A673 (cell line): ENCODE measurements at regions not wholly inside any gene's neighbourhood (a gene's known extent, or its start where the extent isn't known, plus 50 kb on each side); places are given as distances from the start of the nearest gene placed in this dataset.
"Not testable (repeated sequence)": the region's sequence is repeated elsewhere in the genome, so short reads cannot be mapped to it uniquely, and the experiment has no call there.

Experiments
- BruUV-seq: library from RNA; stranded (reverse); fragments of 400-500 nt; replicated peaks from 2 replicates; lab custom pipeline; 2021; lab: Mats Ljungman, UMichigan
- CTCF ChIA-PET: fragments of 300-600 bp; sonication (Branson Sonifier 250); formaldehyde crosslinking; loops from one replicate; lab custom pipeline; 2022; ENCODE audit warnings: antibody characterized with exemption; lab: Charles Lee
- POLR2A ChIA-PET: fragments of 300-600 bp; sonication (Branson Sonifier 250); formaldehyde crosslinking; loops from one replicate; lab custom pipeline; 2022; ENCODE audit warnings: antibody characterized with exemption; ENCODE audit not compliant: low non-redundant PET; lab: Charles Lee
- DNase-seq: peaks from one replicate; pipeline ENCODE4 v3.0.0-alpha.2; 2015; ENCODE audit warnings: low spot score
- H3K27ac ChIP-seq: fragments of 200-600 bp; sonication (generic); 2 replicates; pipeline ENCODE4 v1.5.1; 2016; ENCODE audit warnings: mixed run types, low read depth, mild to moderate bottlenecking, mixed read lengths, antibody characterized with exemption, low read length; ENCODE audit not compliant: poor library complexity, severe bottlenecking
- H3K27me3 ChIP-seq: fragments of 200-600 bp; sonication (generic); replicated peaks from 2 replicates; pipeline ENCODE4 v1.6.1; 2017; ENCODE audit warnings: mixed run types, low read depth, mild to moderate bottlenecking, mixed read lengths, antibody characterized with exemption, low read length; ENCODE audit not compliant: insufficient read depth, poor library complexity
- H3K36me3 ChIP-seq: fragments of 200-600 bp; sonication (generic); 2 replicates; pipeline ENCODE4 v1.6.1; 2016; ENCODE audit warnings: mixed run types, mild to moderate bottlenecking, mixed read lengths, antibody characterized with exemption, low read length; ENCODE audit not compliant: insufficient read depth, poor library complexity, severe bottlenecking
- H3K4me1 ChIP-seq: fragments of 200-600 bp; sonication (generic); 2 replicates; pipeline ENCODE4 v1.6.1; 2017; ENCODE audit warnings: mixed run types, mild to moderate bottlenecking, mixed read lengths, antibody characterized with exemption, low read length; ENCODE audit not compliant: insufficient read depth, poor library complexity, severe bottlenecking
- H3K4me3 ChIP-seq: fragments of 200-600 bp; sonication (generic); 2 replicates; pipeline ENCODE4 v1.5.1; 2016; ENCODE audit warnings: low read depth, mixed run types, mild to moderate bottlenecking, mixed read lengths, low read length; ENCODE audit not compliant: poor library complexity, severe bottlenecking
- H3K9me3 ChIP-seq: fragments of 200-600 bp; sonication (generic); 2 replicates; pipeline ENCODE4 v1.6.1; 2016; ENCODE audit warnings: mixed run types, low read depth, mild to moderate bottlenecking, mixed read lengths, antibody characterized with exemption, low read length; ENCODE audit not compliant: poor library complexity, severe bottlenecking
- CTCF ChIP-seq: fragments of 300-800, 200-600 bp; sonication (generic); conservative IDR thresholded peaks from 2 replicates; pipeline ENCODE4 v1.5.1; 2017; ENCODE audit warnings: low read depth, mild to moderate bottlenecking, antibody characterized with exemption, low read length, moderate library complexity, mixed read lengths
- EZH2 ChIP-seq: fragments of 200-600 bp; sonication (generic); IDR thresholded peaks from 2 replicates; pipeline ENCODE4 v1.6.1; 2017; ENCODE audit warnings: borderline replicate concordance, low read depth, mild to moderate bottlenecking, mixed read lengths, antibody characterized with exemption, low read length; ENCODE audit not compliant: poor library complexity, severe bottlenecking
- intact Hi-C: fragments of 100-400 bp; cut with micrococcal nuclease; formaldehyde crosslinking; loops from one replicate; pipeline ENCODE4 v1.10.0; 2022; ENCODE audit not compliant: unreplicated experiment

GRCh38 chr4:145260091-145260490, 79.7 kb upstream of the OTUD4 start:
- H3K27me3 ChIP-seq: no peaks in the 10 kb centered on the region
- no peak for DNase-seq
- POLR2A ChIA-PET: no interaction called here
- BruUV-seq: no TSS peak
- H3K4me1 ChIP-seq: no peaks in the 10 kb centered on the region
- intact Hi-C loops: no loop called here
- TF ChIP-seq CTCF (no peak), EZH2 (no peak)
- H3K27ac ChIP-seq: no peak overlapping the region
- no peaks in the 10 kb centered on the region for H3K36me3 ChIP-seq
- CTCF ChIA-PET: no interaction called here
- H3K9me3 ChIP-seq: no peaks in the 10 kb centered on the region
- H3K4me3 ChIP-seq: no peak overlapping the region

DNA sequence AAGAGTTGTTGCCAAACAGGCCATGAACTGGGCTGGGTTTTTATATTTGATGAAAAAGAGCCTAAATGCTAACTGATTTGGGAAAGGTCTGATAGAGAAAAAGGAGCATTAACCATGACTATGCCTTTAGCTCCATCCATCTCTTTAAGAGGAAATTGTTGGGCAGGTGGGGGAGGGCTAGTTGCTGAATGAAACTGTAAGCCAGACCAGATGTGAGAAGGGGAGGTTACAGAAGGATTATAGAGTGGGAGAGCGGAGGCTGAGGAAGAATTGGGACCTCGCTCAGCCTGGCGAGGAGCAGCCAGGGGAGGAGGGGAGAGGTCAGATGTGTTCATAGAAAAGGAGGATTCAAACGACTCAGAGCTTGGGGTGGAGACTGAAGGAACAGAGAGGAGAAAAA, 74.9 kb upstream of the OTUD4 start:
- CTCF ChIA-PET, H3K27ac ChIP-seq, DNase-seq, BruUV-seq, H3K4me3 ChIP-seq, H3K9me3 ChIP-seq, POLR2A ChIA-PET, H3K4me1 ChIP-seq, H3K36me3 ChIP-seq, intact Hi-C loops, H3K27me3 ChIP-seq: not testable (repeated sequence)

GRCh38 chr4:145252190-145252589, 71.8 kb upstream of the OTUD4 start:
- POLR2A ChIA-PET: no interaction called here
- Histone ChIP-seq H3K27ac (no peak overlapping the region), H3K4me1 (no peaks in the 10 kb centered on the region), H3K9me3 (no peaks in the 10 kb centered on the region), H3K36me3 (no peaks in the 10 kb centered on the region), H3K27me3 (peaks cover 9% of the 10 kb centered on the region), H3K4me3 (no peak overlapping the region)
- DNase-seq: no peak
- CTCF ChIA-PET: no interaction called here
- intact Hi-C loops: no loop called here
- TF ChIP-seq CTCF (no peak), EZH2 (no peak)
- BruUV-seq: no TSS peak

DNA sequence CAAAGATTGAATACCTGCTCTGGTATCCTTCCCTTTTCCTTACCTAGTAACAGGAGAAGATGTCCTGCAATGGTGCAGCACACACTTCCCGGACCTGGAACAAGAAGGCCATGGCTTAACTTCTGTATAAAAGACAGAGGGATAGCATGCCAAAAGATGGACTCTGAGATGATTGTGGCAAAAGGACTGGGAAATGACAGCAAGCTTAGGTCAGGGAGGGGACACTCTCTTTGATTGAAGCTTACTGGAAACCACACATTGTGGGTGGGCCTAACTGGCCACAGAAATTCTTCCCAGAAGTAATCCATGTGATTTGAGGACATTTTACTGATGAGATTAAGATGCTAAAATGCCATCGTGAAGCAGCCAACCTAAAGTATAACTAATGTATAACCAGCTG, 71.0 kb upstream of the OTUD4 start:
- no TSS peak for BruUV-seq

More for the DNA sequence above, 71.0 kb upstream of the OTUD4 start:
- Histone ChIP-seq H3K9me3 (no peaks in the 10 kb centered on the region), H3K36me3 (no peaks in the 10 kb centered on the region), H3K27me3 (peaks cover 9% of the 10 kb centered on the region), H3K27ac (no peak overlapping the region), H3K4me3 (no peak overlapping the region), H3K4me1 (no peaks in the 10 kb centered on the region)
- DNase-seq: no peak
- ChIA-PET CTCF (interaction anchor here (0.5 kb wide), 1 partner anchor 381 kb away, joined by 4 read pairs; no protein-coding TSS in a partner anchor), POLR2A (no interaction called here)
- TF ChIP-seq EZH2 (no peak), CTCF (no peak)
- intact Hi-C loops: no loop called here
